HG02610 (cell line): ENCODE measurements at regions not wholly inside any gene's neighbourhood (a gene's known extent, or its start where the extent isn't known, plus 50 kb on each side); places are given as distances from the start of the nearest gene placed in this dataset.

Experiments used
- ATAC-seq: cut with Tn5 transposase; IDR thresholded peaks from one replicate; pipeline ENCODE4 v1.9.1; 2021; ENCODE audit warnings: mild to moderate bottlenecking, moderate library complexity; ENCODE audit not compliant: unreplicated experiment

DNA sequence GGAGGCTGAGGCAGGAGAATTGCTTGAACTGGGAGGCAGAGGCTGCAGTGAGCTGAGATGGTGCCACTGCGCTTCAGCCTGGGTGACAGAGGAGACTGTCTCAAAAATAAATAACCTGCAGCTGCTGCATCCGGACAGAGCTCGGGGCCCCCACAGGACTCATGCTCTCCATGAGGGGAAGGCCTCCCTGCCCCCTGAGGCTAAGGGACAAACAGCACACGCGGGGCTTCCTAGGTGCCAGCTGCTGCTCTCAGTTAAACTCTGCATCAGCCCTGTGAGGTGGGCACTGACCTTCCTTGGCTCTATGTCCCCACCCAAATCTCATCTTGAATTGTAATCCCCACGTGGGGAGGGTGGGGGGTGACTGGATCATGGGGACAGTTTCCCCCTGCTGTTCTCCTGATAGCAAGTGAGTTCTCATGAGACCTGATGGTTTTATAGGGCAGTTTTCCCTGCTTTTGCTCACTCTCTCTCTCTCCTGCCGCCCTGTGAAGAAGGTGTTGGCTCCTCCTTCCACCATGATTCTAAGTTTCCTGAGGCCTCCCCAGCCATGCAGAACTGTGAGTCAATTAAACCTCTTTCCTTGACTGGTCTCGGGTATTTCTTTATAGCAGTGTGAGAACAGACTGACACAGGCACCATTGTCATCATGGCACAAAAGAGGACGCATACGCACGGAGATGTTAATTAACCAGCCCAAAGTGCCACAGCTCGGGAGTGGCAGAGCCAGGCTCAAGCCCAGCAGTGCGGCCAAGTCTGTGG lies 49.9 kb upstream of the TAF1B start:
- no peak for ATAC-seq
